Glomerular visceral epithelial cell (primary cell): ENCODE measurements at regions not wholly inside any gene's neighbourhood (a gene's known extent, or its start where the extent isn't known, plus 50 kb on each side); places are given as distances from the start of the nearest gene placed in this dataset.

Experiments
- DNase-seq: peaks from one replicate; pipeline ENCODE4 v3.0.0-alpha.2; 2016; ENCODE audit errors: extremely low spot score

DNA sequence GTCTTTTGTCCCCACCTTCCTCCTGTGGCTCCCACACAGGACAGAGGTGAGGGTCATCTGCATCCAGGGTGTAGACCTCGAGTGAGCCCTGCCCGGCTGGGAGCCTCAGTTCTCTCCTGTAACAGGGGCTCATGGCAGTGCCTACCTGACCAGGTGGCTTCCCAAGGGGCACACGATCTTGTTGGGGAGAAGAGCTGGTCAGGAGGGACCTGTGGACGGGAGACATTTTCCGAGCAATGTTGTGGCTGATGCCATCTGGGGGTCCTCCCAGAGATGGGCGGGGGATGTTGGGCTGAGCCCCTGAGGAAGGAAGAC, 51.9 kb downstream of the CEBPB start:
- DNase-seq: no peak

DNA sequence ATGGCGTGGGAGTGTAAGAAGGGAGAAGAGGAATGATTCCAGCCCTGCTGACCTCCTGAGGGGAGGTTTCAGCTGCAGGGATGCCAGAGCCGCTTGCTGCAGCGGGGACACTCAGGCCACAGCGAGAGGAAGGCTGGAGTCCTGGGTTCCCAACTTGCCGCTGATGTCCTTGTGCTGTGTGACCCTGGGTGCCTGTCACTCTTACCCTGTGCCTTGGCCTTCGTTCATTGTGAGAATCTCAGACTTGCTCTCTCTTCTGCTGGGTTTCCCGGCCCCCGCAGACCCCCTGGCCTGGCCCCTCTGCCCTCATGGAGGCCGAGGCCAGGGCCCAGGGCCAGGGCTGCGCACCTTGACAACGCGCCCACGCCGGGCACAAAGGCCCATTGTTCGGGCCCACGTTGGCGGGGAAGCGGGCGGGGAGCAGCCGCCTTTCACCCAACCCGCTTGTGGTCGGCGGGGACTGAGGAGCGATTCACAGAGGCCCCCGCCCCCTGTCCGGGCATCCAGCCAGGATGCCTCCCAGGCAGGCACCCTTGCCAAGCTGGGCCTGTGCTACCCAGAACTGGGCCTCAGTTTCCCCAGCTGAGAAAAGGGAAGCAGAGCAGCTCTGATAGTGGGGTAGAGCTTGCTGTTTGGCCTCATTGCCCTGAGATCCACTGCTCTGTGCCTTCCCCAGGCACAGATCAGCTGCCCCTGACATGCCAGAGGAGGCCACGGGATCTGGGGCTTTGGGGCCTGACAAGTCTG, 52.4 kb downstream of the CEBPB start:
- peak; percentile 55 for DNase-seq

DNA sequence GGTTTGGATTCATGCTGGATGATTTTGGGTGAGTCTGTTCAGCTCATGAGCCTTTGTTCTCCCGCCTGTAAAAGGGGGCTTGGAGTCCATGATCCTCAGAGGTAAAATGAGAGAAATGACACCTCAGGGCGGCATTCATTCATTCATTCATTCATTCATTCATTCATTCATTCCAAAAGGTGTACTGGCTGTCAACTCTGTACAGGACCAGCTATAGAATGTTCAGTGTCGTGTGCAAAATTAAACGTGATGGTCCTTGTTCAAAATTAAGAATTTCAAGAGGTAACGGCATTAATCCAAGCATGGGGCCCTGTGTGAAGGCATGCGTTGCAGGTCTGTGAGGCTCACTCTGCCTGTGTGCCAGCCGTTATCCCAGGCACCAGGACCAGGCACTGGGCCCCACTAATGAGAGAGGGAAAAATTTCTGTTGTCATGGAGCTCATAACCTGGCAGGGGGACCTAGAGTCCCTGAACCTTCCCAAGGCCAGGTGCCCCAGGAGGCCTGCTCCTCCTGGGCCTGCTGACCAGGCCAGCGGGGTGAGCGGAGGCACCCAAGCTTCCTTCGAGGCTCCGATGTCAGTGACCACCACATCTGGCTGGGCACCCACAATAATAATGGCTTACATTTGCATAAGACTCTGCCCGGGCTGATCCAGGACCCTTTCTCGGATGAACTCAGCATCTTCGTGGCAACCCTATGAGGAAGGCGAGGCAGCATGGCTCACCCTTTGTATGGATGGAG, 53.2 kb downstream of the CEBPB start:
- DNase-seq: no peak

DNA sequence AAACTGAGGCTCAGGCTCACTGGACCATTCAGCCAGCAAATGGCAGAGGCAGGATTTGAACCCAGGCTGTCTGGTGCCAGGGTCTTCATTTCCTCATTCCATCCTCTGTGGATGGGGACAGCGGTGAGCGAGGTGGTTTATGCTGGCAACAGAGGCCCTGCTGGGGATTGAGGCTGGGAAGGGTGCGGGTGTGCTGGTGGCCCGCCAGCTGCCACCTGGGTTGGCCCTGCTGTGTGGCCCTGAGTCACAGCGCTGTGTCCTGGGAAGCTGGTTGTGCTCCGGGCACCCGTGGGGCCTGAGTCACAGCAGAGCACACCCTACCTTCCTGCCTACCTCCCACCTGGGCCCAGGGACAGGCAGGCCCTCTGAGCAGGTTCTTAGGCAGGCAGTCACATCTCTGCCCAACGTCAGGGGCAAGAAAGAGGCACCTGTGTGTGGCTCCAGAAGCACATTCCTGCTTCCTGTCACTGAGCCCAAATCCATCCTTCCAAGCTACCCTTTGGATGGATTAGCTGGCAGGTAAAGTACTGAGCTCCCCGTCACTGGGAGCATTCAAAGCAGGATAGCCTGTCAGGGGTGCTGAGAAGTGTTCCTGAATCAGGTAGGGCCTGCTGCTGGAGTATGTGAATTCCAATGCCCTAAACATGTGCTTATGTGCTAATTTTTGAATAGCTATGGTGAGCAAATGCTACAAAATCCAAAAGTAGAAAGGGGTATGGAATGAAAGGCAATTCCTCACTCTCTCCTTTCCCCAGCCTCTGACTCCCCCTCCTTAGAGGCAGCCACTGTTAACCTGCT, 53.9 kb downstream of the CEBPB start:
- DNase-seq: no peak

DNA sequence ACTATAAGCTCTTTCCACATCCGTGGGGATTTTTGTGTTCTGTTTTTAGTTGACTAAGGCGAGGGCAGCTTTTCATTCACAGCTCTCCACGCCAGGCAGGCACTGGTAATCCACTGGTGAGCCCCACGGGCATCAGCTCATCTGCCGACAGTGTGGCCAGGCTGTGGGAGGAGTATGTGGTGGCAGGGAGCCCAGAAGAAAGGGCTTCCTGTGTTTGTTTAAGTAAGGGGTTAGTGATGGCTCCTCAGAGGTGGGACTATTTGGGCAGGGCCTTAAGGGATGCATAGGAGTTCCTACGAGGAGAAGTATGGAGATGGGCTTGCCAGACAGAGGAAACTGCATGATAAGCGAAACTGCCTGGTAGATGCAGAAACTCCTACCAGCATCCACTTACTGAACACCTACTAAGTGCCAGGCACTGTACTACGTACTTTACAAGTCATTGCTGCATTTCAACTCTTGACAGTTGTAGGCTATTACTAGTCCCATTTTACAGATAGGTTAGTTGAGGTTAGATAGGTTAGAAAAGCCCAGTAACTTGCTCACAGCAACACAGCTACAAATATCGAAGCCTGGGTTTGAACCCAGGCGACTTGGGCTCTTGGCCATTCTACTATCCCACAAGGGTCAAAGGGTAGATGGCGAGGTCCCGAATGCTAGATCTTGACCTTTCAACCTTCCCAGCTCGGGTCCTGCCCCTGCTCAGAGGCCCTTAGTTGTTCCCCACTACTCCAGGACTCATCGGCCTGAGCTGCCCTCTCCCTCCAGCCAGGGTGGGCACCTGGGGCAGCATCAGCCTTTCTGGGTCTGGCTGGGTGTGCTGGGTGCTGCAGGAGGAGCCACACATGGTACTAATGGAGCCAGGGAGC, 55.1 kb downstream of the CEBPB start:
- DNase-seq: peak; percentile 79

DNA sequence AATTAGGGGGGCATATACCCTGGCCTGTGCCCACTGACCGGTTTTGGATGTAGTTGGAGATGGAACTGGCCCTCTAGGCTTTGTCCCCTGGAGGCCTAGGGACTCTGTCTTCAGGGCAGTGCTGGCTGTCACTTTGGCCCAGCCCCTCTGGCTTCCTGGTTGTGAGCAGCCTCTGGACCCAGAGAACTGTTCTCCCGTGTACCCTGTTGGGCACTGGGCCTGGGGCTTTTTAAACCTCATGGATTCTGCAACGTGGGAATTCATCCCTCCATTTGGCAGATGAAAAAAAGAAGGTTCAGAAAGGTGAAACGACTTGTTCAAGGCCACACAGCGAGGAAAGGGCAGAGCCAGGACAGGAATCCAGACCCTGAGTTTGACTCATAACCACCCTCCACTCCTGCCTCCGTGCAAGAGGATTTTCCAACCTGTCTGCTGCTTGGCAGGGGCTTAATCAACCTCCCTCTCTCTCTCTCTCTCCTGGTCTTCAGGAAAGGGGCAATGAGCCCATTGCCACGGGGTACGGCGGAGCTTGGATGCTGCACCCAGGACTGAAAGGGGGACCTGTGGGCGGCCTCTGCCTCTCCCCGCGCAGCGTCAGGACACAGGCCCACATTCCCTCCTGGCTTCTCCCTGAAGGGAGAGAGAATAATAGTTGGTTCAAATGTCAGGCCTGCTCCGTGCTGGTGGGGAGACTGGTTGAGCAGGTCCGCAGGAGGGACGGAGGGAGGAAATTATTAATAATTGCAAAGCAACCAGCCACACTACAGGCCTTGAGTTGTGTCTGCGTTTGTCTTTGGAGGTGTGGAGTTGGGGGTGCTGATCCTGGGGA, 56.0 kb downstream of the CEBPB start:
- DNase-seq: no peak

DNA sequence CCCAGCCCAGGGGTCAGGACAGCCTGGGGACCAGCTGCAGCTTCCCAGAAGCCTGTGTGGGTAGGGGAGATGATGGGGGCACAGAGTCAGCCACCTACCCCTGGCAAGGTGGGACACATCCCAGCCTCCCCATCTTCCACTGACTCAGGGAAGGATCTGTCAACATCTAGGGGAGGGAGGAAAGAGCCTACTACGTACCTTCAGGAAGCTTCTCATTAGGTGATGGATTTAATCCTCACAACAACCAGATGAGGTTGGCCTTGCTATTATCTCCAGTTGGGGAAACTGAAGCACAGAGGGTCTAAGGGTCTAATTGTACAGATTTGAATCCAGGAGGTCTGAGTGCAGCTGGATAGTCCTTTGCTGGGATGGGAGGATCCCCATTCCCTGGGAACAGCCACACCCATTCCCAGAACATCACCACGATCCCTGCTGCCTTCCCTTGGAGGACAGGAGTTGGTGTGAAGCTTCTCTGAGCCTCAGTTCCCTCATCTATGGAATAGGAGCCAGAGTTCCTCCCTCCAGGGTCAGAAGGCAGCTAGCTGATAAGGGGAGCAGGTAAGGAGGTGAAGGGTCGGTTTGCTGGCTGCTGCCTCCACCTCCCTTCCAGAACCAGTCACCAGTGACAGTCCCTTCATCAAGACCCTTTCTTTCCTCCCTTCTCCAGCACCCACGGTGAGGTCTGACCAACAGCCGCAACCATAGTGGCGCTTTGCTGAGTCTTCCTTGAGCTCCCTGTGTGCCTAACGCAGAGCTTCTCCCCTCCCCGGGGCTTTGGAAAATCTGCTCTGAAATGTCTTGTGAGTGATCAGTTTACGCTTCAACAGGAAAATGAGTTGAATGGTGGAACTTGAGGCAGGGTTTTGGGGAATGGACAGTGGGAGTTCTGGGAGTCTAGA, 56.8 kb downstream of the CEBPB start:
- DNase-seq: no peak

DNA sequence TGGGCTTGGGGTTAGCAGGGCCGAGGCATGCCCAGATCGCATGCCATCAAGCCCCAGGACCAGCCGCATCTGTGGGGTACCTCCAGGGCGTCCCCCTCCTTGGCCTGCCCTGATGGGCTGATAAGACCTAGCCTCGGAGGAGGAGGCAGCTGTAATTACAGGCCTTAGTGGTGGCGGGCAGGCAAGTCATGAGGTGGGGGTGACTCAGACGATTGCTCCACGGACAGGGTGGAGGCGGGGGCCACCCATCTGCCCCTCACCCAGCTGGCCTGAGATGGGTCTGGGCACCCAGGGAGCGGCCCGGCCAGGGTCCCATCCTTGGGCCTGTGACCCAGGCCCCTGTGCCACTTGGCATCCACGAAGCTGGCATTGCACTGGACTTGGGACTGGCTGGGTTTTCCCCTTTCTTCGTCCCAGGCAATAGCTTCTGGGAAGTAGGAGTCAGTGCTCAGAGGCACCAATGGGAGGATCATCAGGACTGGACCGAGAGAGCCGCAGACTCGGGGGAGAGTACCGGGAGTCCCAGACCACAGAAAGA, 57.5 kb downstream of the CEBPB start:
- peak; percentile 78 for DNase-seq

DNA sequence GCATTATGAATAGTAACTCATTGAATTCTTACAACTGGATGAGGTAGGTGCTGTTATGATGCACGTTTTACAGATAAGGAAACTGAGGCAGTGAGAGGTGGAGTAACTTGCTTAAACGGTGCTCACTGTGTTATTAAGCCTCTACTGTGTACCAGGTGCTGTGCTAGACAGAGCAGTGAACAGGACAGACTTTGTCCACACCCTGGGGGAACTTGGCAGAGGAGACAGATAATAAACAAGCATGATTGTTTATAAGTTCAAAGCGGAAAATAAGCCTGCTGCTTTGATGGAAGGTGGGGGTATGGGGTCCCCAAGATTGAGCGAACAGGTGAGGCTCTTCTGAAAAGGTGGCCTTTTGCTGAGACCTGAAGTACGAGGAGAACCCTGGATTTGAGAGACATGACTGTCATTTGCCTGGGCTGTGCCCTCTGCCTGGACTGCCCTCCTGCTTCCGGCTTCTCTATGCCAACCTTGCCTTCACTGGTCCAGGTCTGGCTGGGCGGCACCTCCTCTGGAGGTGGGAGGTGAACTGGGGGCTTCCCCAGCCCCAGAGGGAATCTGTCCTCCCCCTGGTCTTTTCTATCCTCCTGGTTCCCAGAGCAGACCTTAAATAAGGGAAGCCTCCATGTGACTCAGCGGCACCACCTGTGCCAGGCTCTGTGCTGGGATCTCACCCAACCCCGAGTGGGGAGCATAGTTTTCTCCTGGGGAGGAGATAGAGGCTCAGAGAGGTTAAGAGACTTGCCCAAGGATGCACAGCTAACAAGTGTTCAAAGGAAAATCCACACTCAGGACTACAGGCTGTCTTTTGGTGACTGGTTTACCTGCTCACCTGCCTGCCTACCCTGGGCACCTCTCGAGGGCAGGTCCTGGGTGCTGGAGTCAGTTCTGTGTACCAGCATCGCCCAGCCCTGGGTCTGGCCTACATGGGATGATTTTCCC, 59.1 kb downstream of the CEBPB start:
- no peak for DNase-seq

DNA sequence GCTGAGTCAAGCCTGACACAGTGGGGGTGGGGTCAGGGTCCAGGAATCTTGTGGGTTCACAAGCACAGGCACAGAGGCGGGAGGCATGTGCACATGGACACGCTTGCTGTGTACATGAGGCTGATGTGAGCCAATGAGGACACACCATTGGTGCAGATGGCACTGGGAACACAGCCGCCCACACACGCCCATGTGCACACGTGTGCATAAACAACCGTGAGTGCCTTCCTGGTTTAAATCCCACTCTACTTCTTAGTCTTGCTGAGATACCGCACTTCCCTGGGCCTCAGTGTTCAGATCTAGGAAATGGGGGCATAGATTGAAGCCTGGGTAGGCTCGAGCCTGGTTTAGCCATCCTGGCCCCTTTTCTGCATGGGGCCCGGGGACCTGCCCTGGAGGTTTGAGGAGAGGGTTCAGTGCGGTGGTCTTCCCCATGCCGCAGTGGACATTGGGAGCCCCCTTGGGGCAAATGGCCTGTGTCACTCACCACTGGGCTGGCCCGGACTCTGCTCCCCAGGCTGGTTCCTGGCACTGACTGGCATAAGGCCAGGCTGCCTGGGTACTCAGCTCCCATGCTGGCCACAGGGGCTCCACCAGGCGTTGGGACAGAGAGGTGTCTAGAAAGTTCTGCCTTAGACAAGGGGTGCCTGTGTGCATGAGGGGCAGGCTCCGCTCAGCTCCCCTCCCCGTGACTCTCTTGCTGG, 60.2 kb downstream of the CEBPB start:
- DNase-seq: no peak

DNA sequence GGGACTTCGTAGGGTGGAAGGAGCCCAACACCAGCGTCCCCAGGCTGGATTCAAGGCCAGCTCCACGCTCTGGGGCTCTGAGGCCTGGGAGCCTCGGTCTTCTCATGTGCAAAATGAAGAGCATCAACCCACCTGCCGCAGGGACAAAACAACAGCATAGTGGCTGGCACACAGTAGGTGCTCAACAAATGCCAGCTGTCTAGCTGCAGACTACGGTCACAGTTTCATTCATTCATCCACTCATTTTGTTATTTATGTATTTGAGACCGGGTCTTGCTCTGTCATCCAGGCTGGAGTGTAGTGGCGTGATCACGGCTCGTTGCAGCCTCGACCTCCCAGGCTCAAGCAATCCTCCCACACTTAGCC, 60.7 kb downstream of the CEBPB start:
- DNase-seq: no peak

DNA sequence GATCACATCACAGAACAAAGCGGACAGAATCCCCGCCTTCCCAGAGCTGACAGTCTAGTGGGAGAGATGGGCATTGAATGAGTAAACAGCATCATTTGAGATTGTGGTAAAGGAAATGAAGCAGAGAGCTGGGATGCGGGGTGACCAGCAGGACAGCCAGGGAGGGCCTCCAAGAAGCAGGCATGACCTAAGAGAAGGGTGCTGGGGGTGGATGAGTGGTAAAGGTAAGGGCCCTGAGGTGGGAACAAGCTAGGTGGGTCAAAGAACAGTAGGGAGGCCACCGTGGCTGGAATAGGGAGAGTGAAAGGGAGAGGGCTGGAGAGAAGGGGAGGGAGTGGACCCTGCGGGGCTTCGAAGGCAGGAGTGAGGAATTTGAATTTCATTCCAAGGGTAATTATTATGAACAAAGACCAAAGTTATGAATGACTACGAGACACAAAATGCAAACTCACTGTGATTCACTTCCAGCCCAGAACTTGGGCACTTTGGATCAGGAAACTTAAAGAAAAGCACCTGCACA, 61.4 kb downstream of the CEBPB start:
- DNase-seq: peak; percentile 70

DNA sequence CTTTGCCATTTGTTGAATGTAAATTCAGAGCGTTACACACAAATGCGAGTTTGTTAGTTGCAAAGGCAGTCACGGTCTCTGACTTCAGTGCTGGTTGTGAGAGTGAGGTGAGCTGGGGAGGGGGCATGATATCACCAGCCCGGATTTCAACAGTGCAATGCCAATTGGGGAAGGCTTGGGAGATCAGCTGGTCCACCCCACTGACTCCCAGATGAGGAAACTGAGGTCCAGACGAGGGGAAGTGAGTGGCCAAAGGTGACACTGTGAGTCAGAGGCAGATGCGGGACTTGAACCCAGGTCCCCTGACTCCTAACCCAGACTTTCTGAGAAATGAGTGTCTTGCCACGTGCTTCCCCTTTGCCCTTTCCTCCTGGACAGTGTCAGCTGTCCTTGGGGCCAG, 62.1 kb downstream of the CEBPB start:
- DNase-seq: no peak

DNA sequence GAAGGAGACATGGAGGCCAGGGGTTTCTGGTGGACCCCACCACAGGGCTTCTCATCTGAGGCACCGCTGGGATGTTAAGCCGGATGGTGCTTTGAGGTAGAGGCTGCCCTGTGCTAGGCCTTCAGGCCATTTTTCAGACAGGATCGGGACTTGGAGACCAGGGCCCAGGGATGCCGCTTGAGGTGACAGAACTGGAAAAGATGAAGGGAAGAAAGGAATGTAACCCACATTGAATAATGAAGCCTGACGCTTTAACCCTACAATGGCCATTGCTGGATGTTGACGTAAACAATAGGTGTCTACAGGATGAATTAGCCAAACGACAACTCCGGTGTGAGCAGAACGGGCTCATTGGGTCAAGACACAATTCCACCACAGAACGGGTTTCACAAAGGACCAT, 62.5 kb downstream of the CEBPB start:
- no peak for DNase-seq

DNA sequence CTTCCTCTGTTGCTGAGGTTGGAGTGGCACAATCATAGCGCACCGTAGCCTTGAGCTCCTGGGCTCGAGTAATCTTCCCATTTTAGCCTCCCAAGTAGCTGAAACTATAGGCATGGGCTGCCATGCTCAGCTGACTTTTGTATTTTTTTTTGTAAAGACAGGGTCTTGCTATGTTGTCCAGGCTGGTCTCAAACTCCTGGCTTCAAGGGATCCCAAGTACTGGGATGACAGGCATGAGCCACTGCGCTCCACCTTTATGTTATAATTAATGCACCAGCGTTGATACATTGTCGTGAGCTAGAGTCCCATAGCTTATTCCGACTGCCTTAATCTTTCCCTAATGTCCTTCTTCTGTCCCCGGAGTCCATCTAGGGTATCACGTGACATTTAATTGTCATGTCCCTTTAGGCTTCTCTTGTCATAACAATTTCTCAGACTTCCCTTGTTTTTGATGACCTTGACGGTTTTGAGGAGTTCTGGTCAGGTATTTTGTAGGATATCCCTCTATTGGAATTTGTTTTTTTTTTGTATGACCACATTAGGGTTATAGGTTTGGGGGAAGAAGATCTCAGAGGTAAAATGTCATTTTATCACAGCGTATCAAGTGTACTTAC, 63.9 kb downstream of the CEBPB start:
- DNase-seq: no peak

DNA sequence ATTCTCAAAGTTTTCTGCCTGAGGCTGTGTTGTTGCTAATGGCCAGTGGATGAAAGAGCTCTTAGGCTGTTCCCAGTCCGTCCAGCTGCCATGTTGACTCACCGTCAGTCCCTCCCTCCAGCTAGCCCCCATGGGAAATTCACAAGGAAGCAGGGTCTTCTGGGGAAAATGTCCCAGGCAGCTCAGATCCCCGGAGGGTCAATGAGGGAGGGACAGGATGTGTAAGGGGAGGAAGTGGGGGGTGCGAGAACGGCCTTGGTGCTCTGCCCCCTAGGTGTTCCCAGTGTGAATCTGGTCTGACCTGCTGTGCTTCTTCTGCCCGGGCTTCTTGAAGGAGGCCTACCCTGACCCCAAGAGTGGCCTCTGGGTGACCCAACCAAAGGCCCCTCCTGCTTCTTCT, 65.9 kb downstream of the CEBPB start:
- DNase-seq: no peak

DNA sequence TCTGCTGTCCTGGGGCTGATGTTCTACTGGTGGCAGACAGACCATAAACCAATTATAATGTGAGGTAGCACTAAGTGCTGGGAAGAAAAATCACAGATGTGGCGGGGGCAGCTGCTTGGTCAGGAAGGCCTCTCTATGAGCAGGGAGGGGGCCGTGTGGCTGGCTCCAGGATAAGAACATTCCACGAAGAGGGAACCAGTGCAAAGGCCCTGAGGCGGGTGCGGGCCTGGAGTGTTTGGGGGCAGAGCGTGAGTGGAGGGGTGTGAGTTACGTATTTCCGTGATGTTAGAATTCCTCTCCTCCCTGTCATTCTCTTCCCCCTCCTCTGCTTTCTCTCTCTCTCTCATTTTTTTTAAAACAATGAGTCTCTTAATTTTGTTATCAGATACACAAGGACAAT, 67.2 kb downstream of the CEBPB start:
- DNase-seq: no peak
